ENCODE measurements at regions not wholly inside any gene's neighbourhood (a gene's known extent, or its start where the extent isn't known, plus 50 kb on each side); places are given as distances from the start of the nearest gene placed in this dataset.
A peak's percentile ranks its signal among the peaks of the same experiment; 100 is the strongest.

DNA sequence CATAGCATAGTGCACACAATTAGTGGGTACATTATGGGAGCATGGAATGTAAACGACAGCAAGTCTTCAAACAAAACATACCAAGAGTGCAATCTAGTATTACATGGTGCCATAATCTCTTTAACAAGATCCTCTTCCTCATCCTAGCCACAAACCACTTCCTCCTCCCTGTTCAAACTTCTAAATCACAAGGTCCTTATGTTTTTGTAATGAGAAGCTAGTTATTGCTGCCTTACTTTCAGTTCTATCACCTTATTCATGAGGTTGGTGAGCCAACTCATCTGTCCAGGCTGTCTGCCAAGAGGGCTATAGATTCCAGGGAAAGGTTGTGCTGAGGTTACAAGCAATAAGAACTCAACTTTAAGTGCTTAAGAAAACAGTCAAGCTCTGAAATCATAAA lies 195.4 kb upstream of the ARHGAP20 start:
- Mint-ChIP-seq H3K4me1 (peaks cover 14 to 19% of the 10 kb centered on the region in 2 donors), H3K4me3 (peak overlapping the region; percentile 21), H3K9me3 (peaks cover 5 to 8% of the 10 kb centered on the region in 2 donors), H3K36me3 (no peaks in the 10 kb centered on the region), H3K27ac (peak overlapping the region; percentile 12 to 62), H3K27me3 (ENCODE audit: low read depth in 2 of 2) (no peaks in the 10 kb centered on the region)
- no peaks in the 10 kb centered on the region for H3K36me3 ChIP-seq (ENCODE audit: control insufficient read depth, insufficient read depth, low read length)
- H3K27me3 ChIP-seq (ENCODE audit: control insufficient read depth, insufficient read depth, low read length) = no peaks in the 10 kb centered on the region
- H3K4me1 ChIP-seq (ENCODE audit: control insufficient read depth, insufficient read depth, low read length) = peaks cover 10% of the 10 kb centered on the region
- intact Hi-C loops (cut with micrococcal nuclease) = no loop called here
- no peaks in the 10 kb centered on the region for H3K9me3 ChIP-seq (ENCODE audit: control insufficient read depth, insufficient read depth, low read length)
- no peak overlapping the region for H3K27ac ChIP-seq (ENCODE audit: low read length)
- ATAC-seq (peak in 2 of 3 donors; percentile 24 to 45), DNase-seq (peak in 1 of 2 donors; percentile 47)
- 0% methylated on average over 1 of the region's 1 CpG for WGBS (ENCODE audit: insufficient coverage)
- no peak overlapping the region for H3K4me3 ChIP-seq (ENCODE audit: low read length)
- TF ChIP-seq, protein P1, sequence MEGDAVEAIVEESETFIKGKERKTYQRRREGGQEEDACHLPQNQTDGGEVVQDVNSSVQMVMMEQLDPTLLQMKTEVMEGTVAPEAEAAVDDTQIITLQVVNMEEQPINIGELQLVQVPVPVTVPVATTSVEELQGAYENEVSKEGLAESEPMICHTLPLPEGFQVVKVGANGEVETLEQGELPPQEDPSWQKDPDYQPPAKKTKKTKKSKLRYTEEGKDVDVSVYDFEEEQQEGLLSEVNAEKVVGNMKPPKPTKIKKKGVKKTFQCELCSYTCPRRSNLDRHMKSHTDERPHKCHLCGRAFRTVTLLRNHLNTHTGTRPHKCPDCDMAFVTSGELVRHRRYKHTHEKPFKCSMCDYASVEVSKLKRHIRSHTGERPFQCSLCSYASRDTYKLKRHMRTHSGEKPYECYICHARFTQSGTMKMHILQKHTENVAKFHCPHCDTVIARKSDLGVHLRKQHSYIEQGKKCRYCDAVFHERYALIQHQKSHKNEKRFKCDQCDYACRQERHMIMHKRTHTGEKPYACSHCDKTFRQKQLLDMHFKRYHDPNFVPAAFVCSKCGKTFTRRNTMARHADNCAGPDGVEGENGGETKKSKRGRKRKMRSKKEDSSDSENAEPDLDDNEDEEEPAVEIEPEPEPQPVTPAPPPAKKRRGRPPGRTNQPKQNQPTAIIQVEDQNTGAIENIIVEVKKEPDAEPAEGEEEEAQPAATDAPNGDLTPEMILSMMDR (IDR thresholded peaks at IDR 0.05) = no peak

DNA sequence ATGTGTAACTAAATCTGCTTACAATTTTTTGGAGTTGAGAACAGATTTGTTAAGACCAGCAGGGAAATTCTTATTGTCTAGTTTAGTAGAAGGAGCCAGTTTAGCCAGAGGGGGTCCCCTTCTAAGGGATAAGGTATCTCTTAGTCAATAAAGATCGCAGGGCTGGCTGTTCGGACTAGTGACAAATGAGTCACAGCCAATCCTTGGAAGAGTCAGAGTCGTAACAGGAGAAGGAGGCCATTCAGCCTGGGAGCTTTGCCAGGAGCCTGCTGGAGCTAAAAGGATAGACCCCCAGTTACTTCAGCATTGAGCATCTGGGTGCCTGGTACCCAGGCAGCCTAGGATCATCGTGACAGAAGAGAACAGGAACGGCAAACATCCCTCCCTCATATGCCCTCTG lies 191.6 kb upstream of the ARHGAP20 start:
- intact Hi-C loops (cut with micrococcal nuclease) = no loop called here
- H3K27ac ChIP-seq (ENCODE audit: low read length) = no peak overlapping the region
- no peak for DNase-seq
- no peaks in the 10 kb centered on the region for H3K27me3 ChIP-seq (ENCODE audit: control insufficient read depth, insufficient read depth, low read length)
- no peak for ATAC-seq
- WGBS (ENCODE audit: insufficient coverage) = 94% methylated on average over 4 of the region's 5 CpGs
- H3K9me3 ChIP-seq (ENCODE audit: control insufficient read depth, insufficient read depth, low read length) = no peaks in the 10 kb centered on the region
- Mint-ChIP-seq H3K9me3 (peaks cover 5 to 7% of the 10 kb centered on the region in 2 donors), H3K27ac (no peak overlapping the region), H3K4me1 (peaks cover 14 to 19% of the 10 kb centered on the region in 2 donors), H3K27me3 (ENCODE audit: low read depth in 2 of 2) (peaks cover 0 to 9% of the 10 kb centered on the region in 2 donors), H3K4me3 (no peak overlapping the region), H3K36me3 (no peaks in the 10 kb centered on the region)
- TF ChIP-seq, protein P1 (IDR thresholded peaks at IDR 0.05) = no peak
- peaks cover 10% of the 10 kb centered on the region for H3K4me1 ChIP-seq (ENCODE audit: control insufficient read depth, insufficient read depth, low read length)
- no peak overlapping the region for H3K4me3 ChIP-seq (ENCODE audit: low read length)
- no peaks in the 10 kb centered on the region for H3K36me3 ChIP-seq (ENCODE audit: control insufficient read depth, insufficient read depth, low read length)

DNA sequence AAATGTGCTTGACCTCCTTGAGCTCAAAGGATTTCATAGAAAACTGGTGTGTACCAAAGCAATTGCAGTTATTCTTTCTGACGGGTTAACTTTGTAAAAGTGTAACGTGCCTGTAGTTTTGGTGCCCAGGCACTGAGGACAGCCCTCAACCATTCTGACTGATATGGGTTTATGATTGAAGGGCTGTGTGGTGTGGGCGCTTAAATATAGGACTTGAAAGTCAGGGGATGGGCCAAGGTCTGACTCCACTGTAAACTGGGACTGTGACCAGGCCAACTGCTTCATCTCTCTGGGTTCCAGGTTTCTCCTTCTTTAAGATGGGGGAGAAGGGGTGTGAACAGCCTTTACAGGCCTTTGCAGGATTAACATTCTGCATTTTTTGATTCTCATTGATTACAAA lies 191.1 kb upstream of the ARHGAP20 start:
- intact Hi-C loops (cut with micrococcal nuclease) = no loop called here
- Histone ChIP-seq H3K27me3 (ENCODE audit: control insufficient read depth, insufficient read depth, low read length) (no peaks in the 10 kb centered on the region), H3K4me3 (ENCODE audit: low read length) (no peak overlapping the region), H3K27ac (ENCODE audit: low read length) (no peak overlapping the region), H3K36me3 (ENCODE audit: control insufficient read depth, insufficient read depth, low read length) (no peaks in the 10 kb centered on the region), H3K4me1 (ENCODE audit: control insufficient read depth, insufficient read depth, low read length) (peaks cover 8% of the 10 kb centered on the region), H3K9me3 (ENCODE audit: control insufficient read depth, insufficient read depth, low read length) (no peaks in the 10 kb centered on the region)
- Mint-ChIP-seq H3K27me3 (ENCODE audit: low read depth in 2 of 2) (peaks cover 0 to 9% of the 10 kb centered on the region in 2 donors), H3K4me1 (peaks cover 14% of the 10 kb centered on the region in 2 donors), H3K4me3 (no peak overlapping the region), H3K36me3 (no peaks in the 10 kb centered on the region), H3K9me3 (peaks cover 5 to 7% of the 10 kb centered on the region in 2 donors), H3K27ac (no peak overlapping the region)
- DNase-seq (no peak), ATAC-seq (no peak)
- TF ChIP-seq, protein P1 (IDR thresholded peaks at IDR 0.05) = no peak
- WGBS (ENCODE audit: insufficient coverage) = 90% methylated on average over 3 of the region's 3 CpGs

DNA sequence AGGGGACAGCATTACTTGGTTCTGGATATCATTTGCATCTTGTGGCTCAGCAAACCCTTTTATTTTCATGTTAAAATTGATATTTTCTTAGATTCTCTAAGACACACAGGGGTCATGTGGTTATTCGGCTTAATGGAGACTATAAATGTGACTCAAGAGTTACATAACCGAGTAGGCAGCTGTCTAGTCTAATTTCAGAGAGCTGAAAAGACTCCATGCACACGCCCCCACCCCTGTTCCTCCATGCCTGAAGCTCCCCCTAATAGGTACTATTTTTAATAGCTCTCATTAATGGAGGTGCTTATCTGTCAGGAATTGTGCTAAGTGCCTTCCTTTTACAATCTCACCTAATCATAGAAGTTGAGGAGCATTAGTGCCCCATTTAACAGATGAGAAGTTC lies 189.2 kb upstream of the ARHGAP20 start:
- Mint-ChIP-seq H3K27ac (no peak overlapping the region), H3K4me1 (no peaks in the 10 kb centered on the region), H3K27me3 (ENCODE audit: low read depth in 2 of 2) (peaks cover 4 to 9% of the 10 kb centered on the region in 2 donors), H3K36me3 (no peaks in the 10 kb centered on the region), H3K9me3 (peaks cover 0 to 4% of the 10 kb centered on the region in 2 donors), H3K4me3 (no peak overlapping the region)
- TF ChIP-seq, protein P1 (IDR thresholded peaks at IDR 0.05) = no peak
- no peak for ATAC-seq
- Histone ChIP-seq H3K27me3 (ENCODE audit: control insufficient read depth, insufficient read depth, low read length) (no peaks in the 10 kb centered on the region), H3K4me3 (ENCODE audit: low read length) (no peak overlapping the region), H3K27ac (ENCODE audit: low read length) (no peak overlapping the region), H3K4me1 (ENCODE audit: control insufficient read depth, insufficient read depth, low read length) (no peaks in the 10 kb centered on the region), H3K9me3 (ENCODE audit: control insufficient read depth, insufficient read depth, low read length) (no peaks in the 10 kb centered on the region), H3K36me3 (ENCODE audit: control insufficient read depth, insufficient read depth, low read length) (no peaks in the 10 kb centered on the region)
- DNase-seq = no peak
- intact Hi-C loops (cut with micrococcal nuclease) = no loop called here
- 84% methylated on average over 3 of the region's 3 CpGs for WGBS (ENCODE audit: insufficient coverage)
